GM23338 (cell line): ENCODE measurements at regions not wholly inside any gene's neighbourhood (a gene's known extent, or its start where the extent isn't known, plus 50 kb on each side); places are given as distances from the start of the nearest gene placed in this dataset.

ENCODE experiments used
- ATAC-seq: fragments of 200-7000 bp; cut with Tn5 transposase; 3 replicates; pipeline ENCODE4 v1.9.1; 2020
- DNase-seq: peaks from one replicate; pipeline ENCODE4 v3.0.0-alpha.2; 2015; ENCODE audit warnings: low spot score
- H2AFZ ChIP-seq: fragments of 200-600 bp; sonication (generic); 2 replicates; pipeline ENCODE4 v1.8.0; 2016; ENCODE audit warnings: antibody characterized with exemption, mild to moderate bottlenecking, moderate library complexity
- H3F3A ChIP-seq: fragments of 200-600 bp; sonication (generic); replicated peaks from 2 replicates; pipeline ENCODE4 v1.8.0; 2017; ENCODE audit warnings: antibody characterized with exemption, mixed run types, low read depth
- H3K27ac ChIP-seq: fragments of 200-600 bp; sonication (generic); 2 replicates; pipeline ENCODE4 v1.6.1; 2016; ENCODE audit warnings: low read depth
- H3K27me3 ChIP-seq: fragments of 200-600 bp; sonication (generic); 2 replicates; pipeline ENCODE4 v1.8.0; 2016; ENCODE audit warnings: mild to moderate bottlenecking, mixed run types, moderate library complexity; ENCODE audit not compliant: insufficient read depth
- H3K36me3 ChIP-seq: fragments of 200-600 bp; sonication (generic); 2 replicates; pipeline ENCODE4 v1.8.0; 2016; ENCODE audit warnings: mild to moderate bottlenecking; ENCODE audit not compliant: insufficient read depth
- H3K4me1 ChIP-seq: fragments of 200-600 bp; sonication (generic); 2 replicates; pipeline ENCODE4 v1.8.0; 2016; ENCODE audit warnings: mild to moderate bottlenecking, moderate library complexity; ENCODE audit not compliant: insufficient read depth
- H3K4me2 ChIP-seq: fragments of 200-600 bp; sonication (generic); 2 replicates; pipeline ENCODE4 v1.7.1; 2017; ENCODE audit warnings: mixed run types
- H3K4me3 ChIP-seq: fragments of 200-600 bp; sonication (generic); 2 replicates; pipeline ENCODE4 v1.6.1; 2016; ENCODE audit warnings: mixed run types
- H3K79me2 ChIP-seq: fragments of 200-600 bp; sonication (generic); replicated peaks from 2 replicates; pipeline ENCODE4 v1.8.0; 2017; ENCODE audit warnings: mild to moderate bottlenecking; ENCODE audit not compliant: insufficient read depth
- H3K9me2 ChIP-seq: fragments of 200-600 bp; sonication (generic); 2 replicates; pipeline ENCODE4 v1.8.0; 2017; ENCODE audit not compliant: insufficient read depth
- H4K20me1 ChIP-seq: fragments of 200-600 bp; sonication (generic); replicated peaks from 2 replicates; pipeline ENCODE4 v1.8.0; 2017; ENCODE audit warnings: mild to moderate bottlenecking; ENCODE audit not compliant: insufficient read depth
- H3K27ac Mint-ChIP-seq: 2 replicates; pipeline ENCODE4 v1.8.0; 2020; ENCODE audit warnings: inconsistent platforms, mild to moderate bottlenecking, moderate library complexity, mixed read lengths
- H3K27me3 Mint-ChIP-seq: 3 replicates; pipeline ENCODE4 v1.8.0; 2022; ENCODE audit warnings: low read depth, mild to moderate bottlenecking, moderate library complexity, mixed read lengths, inconsistent platforms; ENCODE audit not compliant: insufficient read depth, poor library complexity
- H3K36me3 Mint-ChIP-seq: 3 replicates; pipeline ENCODE4 v1.8.0; 2021; ENCODE audit warnings: low read depth, mild to moderate bottlenecking, inconsistent platforms, moderate library complexity, mixed read lengths
- H3K4me1 Mint-ChIP-seq: 3 replicates; pipeline ENCODE4 v1.8.0; 2020; ENCODE audit warnings: mild to moderate bottlenecking, inconsistent platforms, mixed read lengths
- H3K4me3 Mint-ChIP-seq: 3 replicates; pipeline ENCODE4 v1.8.0; 2021; ENCODE audit warnings: moderate library complexity, mild to moderate bottlenecking, inconsistent platforms, mixed read lengths
- H3K9me3 Mint-ChIP-seq: 3 replicates; pipeline ENCODE4 v1.8.0; 2020; ENCODE audit warnings: moderate library complexity, mild to moderate bottlenecking, inconsistent platforms, mixed read lengths
- CREB1 ChIP-seq: fragments of 250-450 bp; sonication (Bioruptor Pico); IDR thresholded peaks from 2 replicates; pipeline ENCODE4 v1.5.0; 2020; ENCODE audit warnings: low read depth, mild to moderate bottlenecking, moderate library complexity
- EZH2 ChIP-seq: fragments of 200-600 bp; sonication (generic); IDR thresholded peaks from one replicate; pipeline ENCODE4 v1.8.0; 2017; ENCODE audit warnings: antibody characterized with exemption, mild to moderate bottlenecking, low read depth; ENCODE audit not compliant: unreplicated experiment
- EZH2phosphoT487 ChIP-seq: fragments of 200-600 bp; sonication (generic); IDR thresholded peaks from one replicate; pipeline ENCODE4 v1.8.1; 2018; ENCODE audit warnings: antibody characterized with exemption; ENCODE audit not compliant: unreplicated experiment
- JUNB ChIP-seq: IDR thresholded peaks from one replicate; pipeline ENCODE4 v1.6.1; 2016; ENCODE audit warnings: antibody characterized with exemption; ENCODE audit not compliant: unreplicated experiment
- NANOG ChIP-seq: IDR thresholded peaks from 2 replicates; pipeline ENCODE4 v1.6.1; 2016; ENCODE audit warnings: antibody characterized with exemption, borderline replicate concordance
- POLR2AphosphoS5 ChIP-seq: IDR thresholded peaks from 2 replicates; pipeline ENCODE4 v1.6.1; 2016; ENCODE audit warnings: antibody characterized with exemption, low read depth
- STAT1 ChIP-seq: IDR thresholded peaks from one replicate; pipeline ENCODE4 v1.6.1; 2016; ENCODE audit warnings: antibody characterized with exemption; ENCODE audit not compliant: unreplicated experiment
- ZNF114 ChIP-seq: fragments of 250-450 bp; sonication (Bioruptor Pico); IDR thresholded peaks from 2 replicates; pipeline ENCODE4 v1.5.0; 2020; ENCODE audit warnings: mild to moderate bottlenecking, moderate library complexity
- TF ChIP-seq, protein P1 (sequence below), 2 experiments: fragments of 200-600 bp in 1 of 2; sonication (generic) in 1 of 2; conservative IDR thresholded peaks; 2 replicates each; pipeline versions ENCODE4 v1.5.1 to v1.6.1; 2016 to 2017; ENCODE audit warnings: antibody characterized with exemption in 2 of 2, low read depth in 2 of 2, mild to moderate bottlenecking in 2 of 2, moderate library complexity in 1 of 2
- TF ChIP-seq, protein P2 (sequence below): IDR thresholded peaks from 2 replicates; pipeline ENCODE4 v1.6.1; 2016; ENCODE audit warnings: antibody characterized with exemption
- TF ChIP-seq, protein P3 (sequence below): fragments of 250-450 bp; sonication (Bioruptor Pico); IDR thresholded peaks from 2 replicates; pipeline ENCODE4 v1.5.0; 2020; ENCODE audit warnings: mild to moderate bottlenecking, moderate library complexity

GRCh38 chr10:42491801-42492200 is 146.6 kb downstream of the ZNF33B start (continued):
- TF ChIP-seq EZH2 (no peak), POLR2AphosphoS5 (no peak)
- TF ChIP-seq, protein P1, sequence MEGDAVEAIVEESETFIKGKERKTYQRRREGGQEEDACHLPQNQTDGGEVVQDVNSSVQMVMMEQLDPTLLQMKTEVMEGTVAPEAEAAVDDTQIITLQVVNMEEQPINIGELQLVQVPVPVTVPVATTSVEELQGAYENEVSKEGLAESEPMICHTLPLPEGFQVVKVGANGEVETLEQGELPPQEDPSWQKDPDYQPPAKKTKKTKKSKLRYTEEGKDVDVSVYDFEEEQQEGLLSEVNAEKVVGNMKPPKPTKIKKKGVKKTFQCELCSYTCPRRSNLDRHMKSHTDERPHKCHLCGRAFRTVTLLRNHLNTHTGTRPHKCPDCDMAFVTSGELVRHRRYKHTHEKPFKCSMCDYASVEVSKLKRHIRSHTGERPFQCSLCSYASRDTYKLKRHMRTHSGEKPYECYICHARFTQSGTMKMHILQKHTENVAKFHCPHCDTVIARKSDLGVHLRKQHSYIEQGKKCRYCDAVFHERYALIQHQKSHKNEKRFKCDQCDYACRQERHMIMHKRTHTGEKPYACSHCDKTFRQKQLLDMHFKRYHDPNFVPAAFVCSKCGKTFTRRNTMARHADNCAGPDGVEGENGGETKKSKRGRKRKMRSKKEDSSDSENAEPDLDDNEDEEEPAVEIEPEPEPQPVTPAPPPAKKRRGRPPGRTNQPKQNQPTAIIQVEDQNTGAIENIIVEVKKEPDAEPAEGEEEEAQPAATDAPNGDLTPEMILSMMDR (conservative IDR thresholded peaks at IDR 0.05; ENCODE audit: low read depth in 2 of 2), result no peak

DNA sequence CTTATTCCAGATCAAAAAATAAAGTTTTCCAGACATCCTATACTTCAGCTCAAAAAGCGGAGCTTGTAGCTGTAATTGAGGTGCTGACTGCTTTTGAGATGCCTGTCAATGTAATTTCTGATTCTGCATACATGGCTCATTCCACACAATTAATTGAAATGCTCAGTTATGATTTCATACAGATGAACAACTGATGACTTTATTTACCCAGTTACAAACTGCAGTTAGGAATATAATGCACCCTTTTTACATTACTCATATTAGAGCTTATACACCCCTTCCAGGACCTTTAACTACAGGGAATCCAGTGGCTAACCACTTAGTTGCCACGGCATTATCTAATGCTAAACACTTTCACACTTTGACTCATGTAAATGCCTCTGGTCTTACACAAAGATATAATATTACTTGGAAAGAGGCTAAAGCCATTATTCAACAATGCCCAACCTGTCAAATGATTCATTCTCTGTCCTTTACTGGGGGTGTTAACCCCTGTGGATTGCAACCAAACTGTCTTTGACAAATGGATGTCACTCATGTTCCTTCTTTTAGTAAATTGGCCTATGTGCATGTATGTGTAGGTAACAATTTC is 147.3 kb downstream of the ZNF33B start:
- H3K4me3 Mint-ChIP-seq, result no peak overlapping the region
- no peaks in the 10 kb centered on the region for H3K9me2 ChIP-seq
- no peaks in the 10 kb centered on the region for H3K4me1 Mint-ChIP-seq
- no peak overlapping the region for H3K27ac Mint-ChIP-seq
- no peaks in the 10 kb centered on the region for H3K79me2 ChIP-seq
- H3K36me3 ChIP-seq, result no peaks in the 10 kb centered on the region
- ATAC-seq (no peak), DNase-seq (no peak)
- no peaks in the 10 kb centered on the region for H3K4me1 ChIP-seq
- H3K27me3 ChIP-seq, result no peaks in the 10 kb centered on the region
- H3K4me2 ChIP-seq, result no peak overlapping the region
- H3K9me3 Mint-ChIP-seq, result peaks cover 100% of the 10 kb centered on the region
- no peaks in the 10 kb centered on the region for H3F3A ChIP-seq
- H3K27me3 Mint-ChIP-seq, result peaks cover 3% of the 10 kb centered on the region
- H3K27ac ChIP-seq, result no peak overlapping the region
- H3K4me3 ChIP-seq, result no peak overlapping the region
- H4K20me1 ChIP-seq, result no peaks in the 10 kb centered on the region
- H2AFZ ChIP-seq, result no peak overlapping the region
- peaks cover 36% of the 10 kb centered on the region for H3K36me3 Mint-ChIP-seq
- TF ChIP-seq, protein P2, sequence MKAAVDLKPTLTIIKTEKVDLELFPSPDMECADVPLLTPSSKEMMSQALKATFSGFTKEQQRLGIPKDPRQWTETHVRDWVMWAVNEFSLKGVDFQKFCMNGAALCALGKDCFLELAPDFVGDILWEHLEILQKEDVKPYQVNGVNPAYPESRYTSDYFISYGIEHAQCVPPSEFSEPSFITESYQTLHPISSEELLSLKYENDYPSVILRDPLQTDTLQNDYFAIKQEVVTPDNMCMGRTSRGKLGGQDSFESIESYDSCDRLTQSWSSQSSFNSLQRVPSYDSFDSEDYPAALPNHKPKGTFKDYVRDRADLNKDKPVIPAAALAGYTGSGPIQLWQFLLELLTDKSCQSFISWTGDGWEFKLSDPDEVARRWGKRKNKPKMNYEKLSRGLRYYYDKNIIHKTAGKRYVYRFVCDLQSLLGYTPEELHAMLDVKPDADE, result no peak
- TF ChIP-seq JUNB, result no peak
- TF ChIP-seq STAT1, result no peak
- no peak for TF ChIP-seq EZH2
- TF ChIP-seq NANOG, result no peak
- TF ChIP-seq EZH2phosphoT487, result no peak
- TF ChIP-seq, protein P1 (conservative IDR thresholded peaks at IDR 0.05; ENCODE audit: low read depth in 2 of 2), result no peak
- no peak for TF ChIP-seq ZNF114
- TF ChIP-seq CREB1 (CRISPR knock-in tag), result no peak
- no peak for TF ChIP-seq POLR2AphosphoS5
- TF ChIP-seq, protein P3, sequence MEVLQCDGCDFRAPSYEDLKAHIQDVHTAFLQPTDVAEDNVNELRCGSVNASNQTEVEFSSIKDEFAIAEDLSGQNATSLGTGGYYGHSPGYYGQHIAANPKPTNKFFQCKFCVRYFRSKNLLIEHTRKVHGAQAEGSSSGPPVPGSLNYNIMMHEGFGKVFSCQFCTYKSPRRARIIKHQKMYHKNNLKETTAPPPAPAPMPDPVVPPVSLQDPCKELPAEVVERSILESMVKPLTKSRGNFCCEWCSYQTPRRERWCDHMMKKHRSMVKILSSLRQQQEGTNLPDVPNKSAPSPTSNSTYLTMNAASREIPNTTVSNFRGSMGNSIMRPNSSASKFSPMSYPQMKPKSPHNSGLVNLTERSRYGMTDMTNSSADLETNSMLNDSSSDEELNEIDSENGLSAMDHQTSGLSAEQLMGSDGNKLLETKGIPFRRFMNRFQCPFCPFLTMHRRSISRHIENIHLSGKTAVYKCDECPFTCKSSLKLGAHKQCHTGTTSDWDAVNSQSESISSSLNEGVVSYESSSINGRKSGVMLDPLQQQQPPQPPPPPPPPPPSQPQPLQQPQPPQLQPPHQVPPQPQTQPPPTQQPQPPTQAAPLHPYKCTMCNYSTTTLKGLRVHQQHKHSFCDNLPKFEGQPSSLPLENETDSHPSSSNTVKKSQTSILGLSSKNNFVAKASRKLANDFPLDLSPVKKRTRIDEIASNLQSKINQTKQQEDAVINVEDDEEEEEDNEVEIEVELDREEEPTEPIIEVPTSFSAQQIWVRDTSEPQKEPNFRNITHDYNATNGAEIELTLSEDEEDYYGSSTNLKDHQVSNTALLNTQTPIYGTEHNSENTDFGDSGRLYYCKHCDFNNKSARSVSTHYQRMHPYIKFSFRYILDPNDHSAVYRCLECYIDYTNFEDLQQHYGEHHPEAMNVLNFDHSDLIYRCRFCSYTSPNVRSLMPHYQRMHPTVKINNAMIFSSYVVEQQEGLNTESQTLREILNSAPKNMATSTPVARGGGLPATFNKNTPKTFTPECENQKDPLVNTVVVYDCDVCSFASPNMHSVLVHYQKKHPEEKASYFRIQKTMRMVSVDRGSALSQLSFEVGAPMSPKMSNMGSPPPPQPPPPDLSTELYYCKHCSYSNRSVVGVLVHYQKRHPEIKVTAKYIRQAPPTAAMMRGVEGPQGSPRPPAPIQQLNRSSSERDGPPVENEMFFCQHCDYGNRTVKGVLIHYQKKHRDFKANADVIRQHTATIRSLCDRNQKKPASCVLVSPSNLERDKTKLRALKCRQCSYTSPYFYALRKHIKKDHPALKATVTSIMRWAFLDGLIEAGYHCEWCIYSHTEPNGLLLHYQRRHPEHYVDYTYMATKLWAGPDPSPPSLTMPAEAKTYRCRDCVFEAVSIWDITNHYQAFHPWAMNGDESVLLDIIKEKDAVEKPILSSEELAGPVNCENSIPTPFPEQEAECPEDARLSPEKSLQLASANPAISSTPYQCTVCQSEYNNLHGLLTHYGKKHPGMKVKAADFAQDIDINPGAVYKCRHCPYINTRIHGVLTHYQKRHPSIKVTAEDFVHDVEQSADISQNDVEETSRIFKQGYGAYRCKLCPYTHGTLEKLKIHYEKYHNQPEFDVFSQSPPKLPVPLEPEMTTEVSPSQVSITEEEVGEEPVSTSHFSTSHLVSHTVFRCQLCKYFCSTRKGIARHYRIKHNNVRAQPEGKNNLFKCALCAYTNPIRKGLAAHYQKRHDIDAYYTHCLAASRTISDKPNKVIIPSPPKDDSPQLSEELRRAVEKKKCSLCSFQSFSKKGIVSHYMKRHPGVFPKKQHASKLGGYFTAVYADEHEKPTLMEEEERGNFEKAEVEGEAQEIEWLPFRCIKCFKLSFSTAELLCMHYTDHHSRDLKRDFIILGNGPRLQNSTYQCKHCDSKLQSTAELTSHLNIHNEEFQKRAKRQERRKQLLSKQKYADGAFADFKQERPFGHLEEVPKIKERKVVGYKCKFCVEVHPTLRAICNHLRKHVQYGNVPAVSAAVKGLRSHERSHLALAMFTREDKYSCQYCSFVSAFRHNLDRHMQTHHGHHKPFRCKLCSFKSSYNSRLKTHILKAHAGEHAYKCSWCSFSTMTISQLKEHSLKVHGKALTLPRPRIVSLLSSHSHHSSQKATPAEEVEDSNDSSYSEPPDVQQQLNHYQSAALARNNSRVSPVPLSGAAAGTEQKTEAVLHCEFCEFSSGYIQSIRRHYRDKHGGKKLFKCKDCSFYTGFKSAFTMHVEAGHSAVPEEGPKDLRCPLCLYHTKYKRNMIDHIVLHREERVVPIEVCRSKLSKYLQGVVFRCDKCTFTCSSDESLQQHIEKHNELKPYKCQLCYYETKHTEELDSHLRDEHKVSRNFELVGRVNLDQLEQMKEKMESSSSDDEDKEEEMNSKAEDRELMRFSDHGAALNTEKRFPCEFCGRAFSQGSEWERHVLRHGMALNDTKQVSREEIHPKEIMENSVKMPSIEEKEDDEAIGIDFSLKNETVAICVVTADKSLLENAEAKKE (CRISPR knock-in tag), result no peak
